AG09309 (cell line): ENCODE measurements at regions not wholly inside any gene's neighbourhood (a gene's known extent, or its start where the extent isn't known, plus 50 kb on each side); places are given as distances from the start of the nearest gene placed in this dataset.

Experiments
- DNase-seq: peaks from one replicate; pipeline ENCODE4 v3.0.0-alpha.2; 2010; ENCODE audit warnings: low read depth
- H3K4me3 ChIP-seq: 2 replicates; pipeline ENCODE4 v1.5.1; 2011; ENCODE audit warnings: mild to moderate bottlenecking, low read depth, low read length, moderate library complexity; ENCODE audit not compliant: control insufficient read depth
- TF ChIP-seq, protein P1 (sequence below): IDR thresholded peaks from 2 replicates; pipeline ENCODE4 v1.5.1; 2011; ENCODE audit warnings: mild to moderate bottlenecking, low read depth, low read length, inconsistent platforms; ENCODE audit not compliant: insufficient read depth, control insufficient read depth; ENCODE audit errors: missing control alignments

DNA sequence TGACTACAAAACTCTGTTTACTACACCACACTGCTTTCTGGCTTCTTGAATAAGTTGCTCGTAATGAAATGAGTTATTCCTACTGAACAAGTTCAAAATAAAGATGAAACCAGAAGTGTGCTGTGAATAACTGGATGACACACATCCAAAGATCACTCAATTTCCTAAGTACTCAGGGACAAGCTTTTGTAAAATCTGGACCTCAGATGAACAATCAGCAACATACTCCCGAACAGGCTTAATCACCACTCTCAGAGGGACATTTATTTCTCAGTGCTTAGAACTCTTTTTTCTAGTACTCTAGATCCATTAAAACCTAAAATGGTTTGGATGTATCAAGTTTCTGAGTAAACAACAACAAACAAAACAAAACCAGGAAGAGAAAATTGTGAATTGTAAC lies 61.5 kb upstream of the EXOC1L start:
- TF ChIP-seq, protein P1, sequence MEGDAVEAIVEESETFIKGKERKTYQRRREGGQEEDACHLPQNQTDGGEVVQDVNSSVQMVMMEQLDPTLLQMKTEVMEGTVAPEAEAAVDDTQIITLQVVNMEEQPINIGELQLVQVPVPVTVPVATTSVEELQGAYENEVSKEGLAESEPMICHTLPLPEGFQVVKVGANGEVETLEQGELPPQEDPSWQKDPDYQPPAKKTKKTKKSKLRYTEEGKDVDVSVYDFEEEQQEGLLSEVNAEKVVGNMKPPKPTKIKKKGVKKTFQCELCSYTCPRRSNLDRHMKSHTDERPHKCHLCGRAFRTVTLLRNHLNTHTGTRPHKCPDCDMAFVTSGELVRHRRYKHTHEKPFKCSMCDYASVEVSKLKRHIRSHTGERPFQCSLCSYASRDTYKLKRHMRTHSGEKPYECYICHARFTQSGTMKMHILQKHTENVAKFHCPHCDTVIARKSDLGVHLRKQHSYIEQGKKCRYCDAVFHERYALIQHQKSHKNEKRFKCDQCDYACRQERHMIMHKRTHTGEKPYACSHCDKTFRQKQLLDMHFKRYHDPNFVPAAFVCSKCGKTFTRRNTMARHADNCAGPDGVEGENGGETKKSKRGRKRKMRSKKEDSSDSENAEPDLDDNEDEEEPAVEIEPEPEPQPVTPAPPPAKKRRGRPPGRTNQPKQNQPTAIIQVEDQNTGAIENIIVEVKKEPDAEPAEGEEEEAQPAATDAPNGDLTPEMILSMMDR: no peak
- no peak overlapping the region for H3K4me3 ChIP-seq
- no peak for DNase-seq

DNA sequence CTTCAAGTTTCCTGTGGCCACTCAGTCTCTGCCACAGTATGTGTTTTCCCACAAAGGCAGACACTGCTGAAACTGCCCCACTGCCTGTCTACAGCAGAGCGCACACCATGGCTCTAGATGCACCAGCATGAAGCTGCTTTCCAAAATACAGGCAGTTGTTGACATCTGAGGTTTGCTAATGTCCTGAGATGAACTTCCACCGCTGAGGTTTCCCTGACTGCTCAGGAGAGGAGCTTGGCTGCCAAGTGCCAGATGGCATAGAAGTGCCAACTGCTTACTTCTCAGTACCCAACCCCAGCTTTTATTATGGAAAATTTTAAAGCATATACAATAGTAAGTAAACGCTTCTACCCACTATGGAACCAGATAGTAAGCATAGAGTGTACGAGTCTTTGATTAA lies 61.0 kb upstream of the EXOC1L start:
- H3K4me3 ChIP-seq: no peak overlapping the region

DNA sequence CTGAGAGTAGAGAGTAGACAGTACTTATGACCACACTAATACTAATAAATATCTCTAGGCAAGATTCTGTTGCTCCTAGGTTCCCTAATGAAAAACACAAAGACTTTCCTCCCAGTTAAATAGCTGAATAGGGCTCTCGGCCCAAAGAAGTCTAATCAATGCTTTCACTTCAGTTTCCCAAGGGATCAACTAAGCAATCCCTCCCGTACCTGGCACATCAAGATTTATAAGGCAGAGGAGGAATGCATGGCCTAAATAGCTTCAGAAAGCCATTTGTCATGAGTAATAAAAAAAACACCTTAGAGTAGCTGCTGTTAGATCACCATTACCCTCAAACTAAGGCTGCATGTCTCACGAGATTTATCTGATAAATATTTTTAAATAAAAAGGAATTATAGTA lies 56.8 kb upstream of the EXOC1L start:
- TF ChIP-seq, protein P1: no peak
- no peak overlapping the region for H3K4me3 ChIP-seq
- DNase-seq: no peak

More for the DNA sequence above, 61.0 kb upstream of the EXOC1L start:
- TF ChIP-seq, protein P1: no peak
- no peak for DNase-seq

DNA sequence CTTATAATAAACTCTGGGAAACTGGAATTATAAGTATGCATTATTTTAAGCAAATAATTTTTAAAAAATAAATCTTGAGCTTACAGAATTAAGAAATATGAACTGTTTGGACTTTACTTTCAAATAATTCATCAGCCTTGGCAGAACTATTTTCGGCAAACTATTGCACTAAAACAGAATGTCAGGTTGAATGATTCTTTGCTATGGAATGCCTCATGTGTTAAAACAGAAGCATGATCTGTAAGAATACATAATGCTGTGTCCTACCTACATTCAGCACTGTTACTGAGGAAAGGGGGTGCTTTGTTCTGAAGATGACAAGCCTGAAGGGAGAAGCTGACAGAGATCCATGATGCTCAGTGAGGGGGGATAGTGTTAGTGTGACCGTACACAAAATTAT lies 55.6 kb upstream of the EXOC1L start:
- H3K4me3 ChIP-seq: no peak overlapping the region
- DNase-seq: no peak
- TF ChIP-seq, protein P1: no peak

DNA sequence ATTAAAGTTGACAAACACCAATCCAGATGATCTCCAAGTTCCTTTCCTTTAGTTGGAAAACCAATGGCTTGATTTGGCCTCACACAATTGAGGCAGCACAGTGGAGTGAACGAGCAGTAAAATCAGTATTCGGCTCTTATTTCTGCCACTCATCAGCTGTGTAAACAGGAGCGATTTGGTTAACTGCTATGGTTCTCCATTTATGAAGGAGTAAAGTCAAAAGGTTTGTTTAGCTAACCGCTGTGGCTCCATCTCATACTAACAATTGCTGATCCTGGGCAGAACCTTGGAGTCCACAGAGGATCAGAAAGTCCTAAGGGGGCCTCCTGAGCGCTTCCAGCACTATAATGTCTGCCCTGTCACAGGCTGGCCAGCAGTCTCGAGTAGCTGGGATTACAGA lies 54.5 kb upstream of the EXOC1L start:
- DNase-seq: no peak
- TF ChIP-seq, protein P1: no peak
- H3K4me3 ChIP-seq: no peak overlapping the region

DNA sequence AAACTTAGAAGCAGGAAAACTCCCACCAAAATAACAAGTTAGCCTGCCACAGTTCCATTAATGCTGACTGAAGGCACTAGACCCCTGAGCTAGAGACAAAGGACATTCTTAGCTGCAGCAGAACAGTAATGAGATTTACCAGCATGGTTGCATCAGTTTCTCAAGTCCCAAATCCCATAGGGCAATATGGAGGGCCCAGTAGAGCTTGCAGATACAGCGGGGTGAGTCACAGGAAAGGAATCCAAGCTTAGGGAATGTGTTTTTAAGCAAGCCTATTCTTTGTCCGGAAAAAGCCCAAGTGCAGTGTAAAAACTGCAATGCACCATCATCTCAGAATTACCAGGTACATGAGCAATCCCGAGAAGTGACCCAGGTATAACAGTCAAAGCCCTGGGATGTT lies 51.3 kb upstream of the EXOC1L start:
- H3K4me3 ChIP-seq: no peak overlapping the region
- peak; percentile 62 for DNase-seq
- TF ChIP-seq, protein P1: no peak
